ENCODE measurements at regions not wholly inside any gene's neighbourhood (a gene's known extent, or its start where the extent isn't known, plus 50 kb on each side); places are given as distances from the start of the nearest gene placed in this dataset.

DNA sequence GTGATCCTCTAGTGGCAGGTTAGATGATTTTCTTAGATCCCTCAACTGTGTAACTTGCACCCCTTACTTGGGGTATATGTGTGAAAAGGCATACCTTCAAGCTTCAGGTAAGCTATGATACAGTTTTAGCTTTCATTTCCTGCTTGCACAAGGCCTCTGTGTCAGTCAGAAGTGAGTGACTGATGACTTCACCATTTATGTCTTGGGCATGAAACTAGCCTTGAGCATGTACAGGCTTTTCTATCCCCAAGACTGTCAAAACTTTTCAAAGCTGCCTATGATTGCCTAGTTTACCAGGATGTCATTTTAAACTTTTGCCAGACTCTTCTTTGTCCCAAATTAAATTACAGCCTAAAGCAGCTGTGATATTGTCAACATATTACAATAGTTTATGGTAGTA is 286.1 kb upstream of the CNTN5 start:
- Histone ChIP-seq H3K27ac (ENCODE audit: insufficient read depth, low read length) (no peak overlapping the region), H4K5ac (ENCODE audit: low read depth, low read length) (no peak overlapping the region), H3K27me3 (ENCODE audit: control insufficient read depth, insufficient read depth, low read length) (no peaks in the 10 kb centered on the region), H2BK5ac (ENCODE audit: low read depth, low read length, poor library complexity, severe bottlenecking) (no peak overlapping the region), H3K4ac (ENCODE audit: low read depth, low read length) (no peak overlapping the region), H3K23ac (ENCODE audit: low read depth, low read length) (no peak overlapping the region), H3K4me3 (ENCODE audit: insufficient read depth, low read depth, low read length) (no peak overlapping the region), H2AK9ac (replicated peaks; ENCODE audit: low read depth, low read length, poor library complexity) (no peak overlapping the region), H2BK120ac (ENCODE audit: low read depth, low read length) (no peak overlapping the region), H4K91ac (ENCODE audit: insufficient read depth, low read depth, low read length) (no peak overlapping the region), H2BK20ac (ENCODE audit: low read depth, low read length) (no peak overlapping the region), H3K18ac (ENCODE audit: low read depth, low read length) (no peak overlapping the region), H3K56ac (ENCODE audit: extremely low read depth, insufficient read depth, low read length) (no peak overlapping the region), H3K79me1 (ENCODE audit: low read depth in 1 of 2, low read length in 2 of 2) (no peaks in the 10 kb centered on the region), H2AK5ac (ENCODE audit: low read depth, low read length) (no peak overlapping the region), H3K9me1 (ENCODE audit: insufficient read depth, low read length) (no peaks in the 10 kb centered on the region), H4K20me1 (ENCODE audit: insufficient read depth, low read length) (no peaks in the 10 kb centered on the region), H3K4me2 (ENCODE audit: low read depth, low read length) (no peak overlapping the region), H2BK15ac (ENCODE audit: low read depth, low read length) (no peak overlapping the region), H3K9me3 (ENCODE audit: control insufficient read depth, insufficient read depth, low read length) (peaks cover 11% of the 10 kb centered on the region), H3K36me3 (ENCODE audit: control insufficient read depth, insufficient read depth, low read length) (no peaks in the 10 kb centered on the region), H3K14ac (replicated peaks; ENCODE audit: low read depth, low read length) (no peak overlapping the region), H3K9ac (ENCODE audit: low read depth, low read length) (no peak overlapping the region), H4K8ac (ENCODE audit: low read depth in 2 of 2, low read length in 2 of 2) (no peak overlapping the region), H2AFZ (replicated peaks; ENCODE audit: low read length, poor library complexity) (no peak overlapping the region), H3K4me1 (ENCODE audit: control insufficient read depth, insufficient read depth, low read length) (no peaks in the 10 kb centered on the region)
- POLR2A ChIA-PET (ENCODE audit: unreplicated experiment) = no interaction called here
- BruUV-seq (replicated peaks) = no TSS peak
- intact Hi-C loops (cut with micrococcal nuclease) (no loop called here), dilution Hi-C loops (cut with HindIII; ENCODE audit: low sequenced_read_pairs, unreplicated experiment) (no loop called here), in situ Hi-C loops (cut with MboI; ENCODE audit: low sequenced_read_pairs) (no loop called here)
- DNase-seq = no peak
- TF ChIP-seq, protein P1, sequence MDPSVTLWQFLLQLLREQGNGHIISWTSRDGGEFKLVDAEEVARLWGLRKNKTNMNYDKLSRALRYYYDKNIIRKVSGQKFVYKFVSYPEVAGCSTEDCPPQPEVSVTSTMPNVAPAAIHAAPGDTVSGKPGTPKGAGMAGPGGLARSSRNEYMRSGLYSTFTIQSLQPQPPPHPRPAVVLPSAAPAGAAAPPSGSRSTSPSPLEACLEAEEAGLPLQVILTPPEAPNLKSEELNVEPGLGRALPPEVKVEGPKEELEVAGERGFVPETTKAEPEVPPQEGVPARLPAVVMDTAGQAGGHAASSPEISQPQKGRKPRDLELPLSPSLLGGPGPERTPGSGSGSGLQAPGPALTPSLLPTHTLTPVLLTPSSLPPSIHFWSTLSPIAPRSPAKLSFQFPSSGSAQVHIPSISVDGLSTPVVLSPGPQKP (IDR thresholded peaks at IDR 0.05; ENCODE audit: borderline replicate concordance, low read depth, low read length) = no peak
- CTCF ChIA-PET = no interaction called here
- ATAC-seq (ENCODE audit: low read depth) = no peak

Measured in IMR-90 (cell line).